ENCODE measurements at regions not wholly inside any gene's neighbourhood (a gene's known extent, or its start where the extent isn't known, plus 50 kb on each side); places are given as distances from the start of the nearest gene placed in this dataset.

DNA sequence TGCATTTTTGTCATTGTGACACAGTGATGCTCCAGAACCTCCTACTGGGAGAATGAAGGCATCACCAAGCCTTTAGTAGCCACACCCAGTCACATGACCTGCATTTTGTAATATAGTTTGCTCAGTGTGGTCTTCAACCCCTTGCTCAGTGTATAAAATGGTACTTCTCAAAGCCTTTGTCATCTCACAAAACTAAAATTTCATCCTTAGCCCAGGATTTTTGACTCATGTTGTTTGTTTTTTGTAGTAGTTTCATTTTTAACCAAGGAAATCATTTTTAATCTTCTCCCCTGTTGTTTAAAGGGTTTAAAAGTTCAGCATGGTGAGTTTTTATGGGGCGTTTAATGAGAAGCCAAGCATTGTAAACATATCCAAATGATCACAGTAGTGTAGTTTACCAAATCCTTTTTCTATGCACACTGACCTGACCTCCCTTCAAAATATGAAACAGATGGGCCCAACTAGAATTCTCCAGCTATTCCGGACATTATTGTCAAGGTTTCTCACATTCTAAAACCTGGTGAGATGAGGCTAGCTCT, 123.5 kb upstream of the IL12A start:
- no peak for DNase-seq (ENCODE audit: low read depth)
- TF ChIP-seq, protein P1, sequence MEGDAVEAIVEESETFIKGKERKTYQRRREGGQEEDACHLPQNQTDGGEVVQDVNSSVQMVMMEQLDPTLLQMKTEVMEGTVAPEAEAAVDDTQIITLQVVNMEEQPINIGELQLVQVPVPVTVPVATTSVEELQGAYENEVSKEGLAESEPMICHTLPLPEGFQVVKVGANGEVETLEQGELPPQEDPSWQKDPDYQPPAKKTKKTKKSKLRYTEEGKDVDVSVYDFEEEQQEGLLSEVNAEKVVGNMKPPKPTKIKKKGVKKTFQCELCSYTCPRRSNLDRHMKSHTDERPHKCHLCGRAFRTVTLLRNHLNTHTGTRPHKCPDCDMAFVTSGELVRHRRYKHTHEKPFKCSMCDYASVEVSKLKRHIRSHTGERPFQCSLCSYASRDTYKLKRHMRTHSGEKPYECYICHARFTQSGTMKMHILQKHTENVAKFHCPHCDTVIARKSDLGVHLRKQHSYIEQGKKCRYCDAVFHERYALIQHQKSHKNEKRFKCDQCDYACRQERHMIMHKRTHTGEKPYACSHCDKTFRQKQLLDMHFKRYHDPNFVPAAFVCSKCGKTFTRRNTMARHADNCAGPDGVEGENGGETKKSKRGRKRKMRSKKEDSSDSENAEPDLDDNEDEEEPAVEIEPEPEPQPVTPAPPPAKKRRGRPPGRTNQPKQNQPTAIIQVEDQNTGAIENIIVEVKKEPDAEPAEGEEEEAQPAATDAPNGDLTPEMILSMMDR (conservative IDR thresholded peaks at IDR 0.05; ENCODE audit: low read depth, low read length) = no peak
- H3K4me3 ChIP-seq (ENCODE audit: low read length) = no peak overlapping the region

DNA sequence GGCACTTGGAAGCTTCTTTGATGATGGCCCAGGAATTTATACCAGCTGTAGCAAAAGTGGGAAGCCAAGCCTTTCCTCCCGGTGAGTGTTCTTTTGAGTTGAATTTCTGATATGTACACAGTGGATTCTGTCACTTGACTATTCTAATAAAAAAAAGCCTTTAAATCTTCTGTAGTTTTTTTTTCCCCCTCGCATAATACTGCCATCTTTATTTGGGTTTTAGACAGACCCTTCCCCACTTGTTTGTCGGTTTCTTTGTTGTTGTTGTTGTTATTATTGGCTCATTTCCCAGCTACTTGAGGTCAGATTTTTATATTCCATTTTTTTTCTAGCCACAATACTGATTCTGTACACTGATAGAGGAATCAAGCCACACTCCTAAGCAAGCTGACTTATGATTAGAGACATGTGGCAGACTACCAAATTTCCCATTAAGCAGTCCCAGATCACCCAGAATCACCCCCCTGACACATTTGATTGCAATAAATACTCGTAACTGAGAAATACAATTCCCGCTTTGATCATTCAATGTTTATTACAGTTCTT, 122.4 kb upstream of the IL12A start:
- no peak for DNase-seq (ENCODE audit: low read depth)
- no peak overlapping the region for H3K4me3 ChIP-seq (ENCODE audit: low read length)
- TF ChIP-seq, protein P1 (conservative IDR thresholded peaks at IDR 0.05; ENCODE audit: low read depth, low read length) = no peak

DNA sequence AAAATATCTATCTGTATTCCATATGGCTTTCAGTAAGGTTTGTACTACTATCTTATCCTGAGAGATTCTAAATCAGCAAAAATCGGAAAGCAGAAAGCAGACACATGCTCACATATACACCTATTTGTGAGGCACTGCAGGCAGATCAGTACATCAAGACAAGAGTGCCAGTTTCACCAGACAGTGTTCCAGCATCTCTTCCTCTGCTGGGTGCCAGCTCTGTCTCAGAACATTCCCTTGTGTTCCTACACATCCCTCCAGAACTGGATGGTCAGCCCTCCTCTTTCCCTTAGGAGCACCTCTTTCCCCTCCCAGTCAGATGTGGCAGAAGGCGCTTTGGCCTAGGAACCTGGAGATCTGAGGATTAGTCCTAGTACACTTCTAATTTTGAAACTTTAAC, 121.3 kb upstream of the IL12A start:
- H3K4me3 ChIP-seq (ENCODE audit: low read length) = no peak overlapping the region
- TF ChIP-seq, protein P1 (conservative IDR thresholded peaks at IDR 0.05; ENCODE audit: low read depth, low read length) = no peak
- DNase-seq (ENCODE audit: low read depth) = no peak

DNA sequence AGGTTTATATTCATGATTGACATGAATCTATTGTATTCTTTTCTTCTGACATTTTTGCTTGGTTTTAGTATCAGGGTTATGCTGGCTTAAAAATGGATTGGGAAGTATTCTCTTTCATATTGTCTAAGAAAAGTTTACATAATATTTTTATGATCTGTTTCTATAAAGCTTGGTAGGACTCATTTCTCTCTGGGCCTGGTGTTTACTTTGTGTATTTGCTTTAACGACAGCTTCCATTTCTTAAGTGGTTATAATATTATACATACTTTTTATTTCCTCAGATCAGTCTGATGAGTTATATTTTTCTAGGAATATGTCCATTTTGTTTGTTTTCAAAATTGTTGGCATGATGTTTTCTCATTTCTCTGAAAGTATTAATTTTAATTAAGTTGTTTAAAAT, 117.9 kb upstream of the IL12A start:
- TF ChIP-seq, protein P1 (conservative IDR thresholded peaks at IDR 0.05; ENCODE audit: low read depth, low read length) = no peak
- H3K4me3 ChIP-seq (ENCODE audit: low read length) = no peak overlapping the region
- DNase-seq (ENCODE audit: low read depth) = no peak

DNA sequence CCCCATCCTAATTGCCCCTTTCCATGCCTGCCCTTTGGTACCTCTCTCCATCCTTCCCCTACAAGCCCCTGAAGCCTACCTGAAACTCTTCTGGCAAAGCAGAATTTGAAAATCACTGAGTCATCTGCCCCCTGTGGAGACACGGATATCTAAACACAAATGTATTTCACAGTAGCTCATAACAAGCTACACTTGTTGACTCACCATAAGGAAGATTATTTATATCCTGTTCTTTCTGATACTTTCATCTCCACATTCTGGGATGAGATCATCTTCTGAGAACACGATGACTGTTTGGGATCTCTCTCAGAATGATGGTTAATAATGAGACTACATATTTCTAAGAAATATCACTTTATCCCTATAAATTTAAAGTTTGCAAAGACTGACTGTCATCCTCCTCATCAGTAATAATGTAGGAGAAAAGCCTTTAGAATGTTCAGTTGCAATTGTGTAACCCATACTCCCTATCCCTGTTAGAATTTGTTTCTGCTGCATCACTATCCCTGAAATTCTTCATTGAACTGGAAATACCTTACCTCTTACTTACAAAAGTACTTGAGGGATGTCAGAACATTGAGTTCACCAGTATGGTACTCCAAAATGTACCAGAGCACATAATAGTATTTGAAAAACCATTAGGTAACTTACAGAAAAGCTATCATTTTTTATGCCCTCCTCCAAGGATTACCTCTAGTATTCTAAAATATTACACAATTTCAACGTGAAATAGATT, 116.1 kb upstream of the IL12A start:
- H3K4me3 ChIP-seq (ENCODE audit: low read length) = no peak overlapping the region
- DNase-seq (ENCODE audit: low read depth) = no peak
- TF ChIP-seq, protein P1 (conservative IDR thresholded peaks at IDR 0.05; ENCODE audit: low read depth, low read length) = peak; percentile 30

DNA sequence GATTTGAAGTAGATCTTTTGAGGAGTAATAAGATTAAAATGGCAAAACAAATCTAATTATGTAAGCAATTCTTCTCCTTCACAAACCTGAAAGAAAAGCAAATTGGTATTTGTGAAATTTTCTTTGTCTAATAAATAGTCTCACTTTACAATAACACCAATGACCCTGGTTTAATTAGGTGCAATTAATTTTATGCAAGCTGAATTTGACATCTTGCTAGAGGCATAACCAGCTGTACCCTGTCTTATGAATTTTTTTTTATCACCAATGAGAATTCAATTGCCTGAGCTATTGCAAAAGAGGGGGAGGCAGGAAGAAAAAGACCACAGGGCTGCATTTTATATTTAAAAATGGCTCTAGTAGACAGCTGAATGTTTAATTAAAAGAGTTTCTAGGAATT, 113.5 kb upstream of the IL12A start:
- TF ChIP-seq, protein P1 (conservative IDR thresholded peaks at IDR 0.05; ENCODE audit: low read depth, low read length) = no peak
- H3K4me3 ChIP-seq (ENCODE audit: low read length) = no peak overlapping the region
- DNase-seq (ENCODE audit: low read depth) = no peak

DNA sequence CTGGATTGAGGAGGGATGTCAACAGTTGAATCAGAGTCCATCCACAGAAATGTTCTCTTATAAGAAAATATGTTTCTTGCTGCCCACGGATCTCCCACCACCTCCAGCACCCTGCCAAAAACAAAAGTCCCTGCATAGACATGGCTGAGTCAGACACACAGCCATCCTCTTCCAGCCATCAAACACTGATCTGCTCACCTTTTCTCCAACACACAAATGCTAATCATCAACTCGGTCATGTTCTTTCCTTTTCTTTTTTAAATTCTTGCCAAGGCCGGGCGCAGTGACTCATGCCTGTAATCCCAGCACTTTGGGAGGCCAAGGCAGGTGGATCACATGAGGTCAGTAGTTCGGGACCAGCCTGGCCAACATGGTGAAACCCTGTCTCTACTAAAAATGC, 110.7 kb upstream of the IL12A start:
- H3K4me3 ChIP-seq (ENCODE audit: low read length) = no peak overlapping the region
- DNase-seq (ENCODE audit: low read depth) = no peak
- TF ChIP-seq, protein P1 (conservative IDR thresholded peaks at IDR 0.05; ENCODE audit: low read depth, low read length) = no peak
